OCI-LY1 (cell line): ENCODE measurements at regions not wholly inside any gene's neighbourhood (a gene's known extent, or its start where the extent isn't known, plus 50 kb on each side); places are given as distances from the start of the nearest gene placed in this dataset.

Experiments used
- H2AFZ ChIP-seq: fragments of 200-600 bp; sonication (generic), shearing (Covaris generic); 2 replicates; pipeline ENCODE4 v1.6.0; 2014; ENCODE audit warnings: antibody characterized with exemption, mild to moderate bottlenecking, low read length
- H3F3A ChIP-seq: fragments of 200-600 bp; sonication (generic), shearing (Covaris generic); 2 replicates; pipeline ENCODE4 v1.6.0; 2014; ENCODE audit warnings: mild to moderate bottlenecking, antibody characterized with exemption, low read length, moderate library complexity; ENCODE audit not compliant: insufficient read depth
- H3K27ac ChIP-seq: fragments of 200-600 bp; sonication (generic); 2 replicates; pipeline ENCODE4 v1.5.1; 2014; ENCODE audit warnings: low read length, mixed run types, mild to moderate bottlenecking, low read depth; ENCODE audit not compliant: poor library complexity, severe bottlenecking
- H3K27me3 ChIP-seq: fragments of 200-600 bp; sonication (generic); 2 replicates; pipeline ENCODE4 v1.6.0; 2014; ENCODE audit warnings: antibody characterized with exemption, mild to moderate bottlenecking, low read length, moderate library complexity; ENCODE audit not compliant: insufficient read depth
- H3K36me3 ChIP-seq: fragments of 200-600 bp; sonication (generic); 2 replicates; pipeline ENCODE4 v1.6.1; 2014; ENCODE audit warnings: mild to moderate bottlenecking, antibody characterized with exemption, low read length, moderate library complexity, mixed read lengths; ENCODE audit not compliant: insufficient read depth
- H3K4me1 ChIP-seq: fragments of 200-600 bp; sonication (generic); 2 replicates; pipeline ENCODE4 v1.5.1; 2014; ENCODE audit warnings: mild to moderate bottlenecking, low read length, moderate library complexity; ENCODE audit not compliant: insufficient read depth, severe bottlenecking
- H3K4me2 ChIP-seq: fragments of 200-600 bp; sonication (generic), shearing (Covaris generic); 2 replicates; pipeline ENCODE4 v1.6.1; 2014; ENCODE audit warnings: low read length
- H3K4me3 ChIP-seq: fragments of 200-600 bp; sonication (generic); 2 replicates; pipeline ENCODE4 v1.5.1; 2014; ENCODE audit warnings: low read length, low read depth, mild to moderate bottlenecking, mixed read lengths; ENCODE audit not compliant: poor library complexity, severe bottlenecking
- H3K79me2 ChIP-seq: fragments of 200-600 bp; shearing (Covaris generic); 2 replicates; pipeline ENCODE4 v1.6.1; 2016; ENCODE audit warnings: mixed run types, low read length, mixed read lengths; ENCODE audit not compliant: insufficient read depth
- H3K9ac ChIP-seq: fragments of 200-600 bp; sonication (generic), shearing (Covaris generic); 2 replicates; pipeline ENCODE4 v1.6.1; 2014; ENCODE audit warnings: mild to moderate bottlenecking, low read length, mixed read lengths
- H3K9me2 ChIP-seq: fragments of 200-600 bp; sonication (generic), shearing (Covaris generic); 2 replicates; pipeline ENCODE4 v1.6.1; 2014; ENCODE audit warnings: low read depth, mild to moderate bottlenecking, low read length, mixed read lengths
- H3K9me3 ChIP-seq: fragments of 200-600 bp; shearing (Covaris generic); 2 replicates; pipeline ENCODE4 v1.6.1; 2014; ENCODE audit warnings: low read length, mixed read lengths
- H4K20me1 ChIP-seq: fragments of 200-600 bp; sonication (generic), shearing (Covaris generic); 2 replicates; pipeline ENCODE4 v1.6.0; 2016; ENCODE audit warnings: mild to moderate bottlenecking, low read length; ENCODE audit not compliant: insufficient read depth
- CTCF ChIP-seq: fragments of 200-600 bp; sonication (generic), shearing (Covaris generic); IDR thresholded peaks from 2 replicates; pipeline ENCODE4 v1.5.1; 2017; ENCODE audit warnings: mild to moderate bottlenecking, antibody characterized with exemption, low read length, moderate library complexity, mixed read lengths
- EZH2 ChIP-seq: fragments of 200-600 bp; sonication (generic), shearing (Covaris generic); IDR thresholded peaks from 2 replicates; pipeline ENCODE4 v1.8.0; 2017; ENCODE audit warnings: borderline replicate concordance, mixed run types, mild to moderate bottlenecking, antibody characterized with exemption, low read length, moderate library complexity, mixed read lengths

DNA sequence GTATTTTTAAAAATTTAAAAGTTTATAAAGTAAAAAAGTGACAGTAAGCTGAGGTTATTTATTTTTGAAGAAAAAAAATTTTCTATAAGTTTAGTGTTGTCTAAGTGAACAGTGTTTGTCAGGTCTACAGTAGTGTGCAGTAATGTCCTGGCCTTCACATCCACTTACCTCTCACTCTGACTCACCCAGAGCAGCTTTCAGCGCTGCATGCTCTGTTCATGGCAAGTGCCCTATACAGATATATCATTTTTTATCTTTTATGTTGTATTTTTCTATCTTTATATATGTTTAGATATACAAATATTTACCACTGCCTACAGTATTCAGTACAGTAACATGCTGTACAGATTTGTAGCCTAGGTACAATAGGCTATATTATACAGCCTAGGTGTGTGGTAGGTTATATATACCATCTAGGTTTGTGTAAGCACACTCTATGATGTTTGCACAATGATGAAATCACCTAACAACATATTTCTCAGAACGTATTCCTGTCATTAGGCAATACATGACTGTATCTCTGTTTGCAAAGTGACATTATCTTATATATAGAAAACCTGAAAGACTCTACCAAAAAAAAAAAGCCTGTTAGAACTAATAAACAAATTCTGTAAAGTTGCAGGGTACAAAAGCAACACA is 75.9 kb upstream of the TMC3 start:
- H3K4me1 ChIP-seq: no peaks in the 10 kb centered on the region
- H3K9me2 ChIP-seq: no peaks in the 10 kb centered on the region
- H4K20me1 ChIP-seq: no peaks in the 10 kb centered on the region
- no peaks in the 10 kb centered on the region for H3F3A ChIP-seq
- no peak overlapping the region for H3K27ac ChIP-seq
- H2AFZ ChIP-seq: no peak overlapping the region
- TF ChIP-seq CTCF (no peak), EZH2 (no peak)
- no peak overlapping the region for H3K4me3 ChIP-seq
- no peak overlapping the region for H3K4me2 ChIP-seq
- no peaks in the 10 kb centered on the region for H3K79me2 ChIP-seq
- no peaks in the 10 kb centered on the region for H3K27me3 ChIP-seq
- H3K36me3 ChIP-seq: no peaks in the 10 kb centered on the region
- H3K9ac ChIP-seq: no peak overlapping the region
- H3K9me3 ChIP-seq: 0 out of 2 replicates have a peak, but pooled peaks cover 2% of the 10 kb centered on the region

- no peaks in the 10 kb centered on the region for H3K4me1 ChIP-seq
- no peak overlapping the region for H3K9ac ChIP-seq
- no peaks in the 10 kb centered on the region for H3K9me3 ChIP-seq
- H3K27ac ChIP-seq: no peak overlapping the region
- H3K27me3 ChIP-seq: no peaks in the 10 kb centered on the region
- H3F3A ChIP-seq: no peaks in the 10 kb centered on the region
- H3K79me2 ChIP-seq: no peaks in the 10 kb centered on the region
- H3K9me2 ChIP-seq: no peaks in the 10 kb centered on the region
- no peak overlapping the region for H3K4me2 ChIP-seq
- no peaks in the 10 kb centered on the region for H4K20me1 ChIP-seq
- no peaks in the 10 kb centered on the region for H3K36me3 ChIP-seq
- TF ChIP-seq CTCF (no peak), EZH2 (no peak)
- no peak overlapping the region for H3K4me3 ChIP-seq
- no peak overlapping the region for H2AFZ ChIP-seq
Observed at GRCh38 chr15:81443040-81443820, 69.2 kb upstream of the TMC3 start.

DNA sequence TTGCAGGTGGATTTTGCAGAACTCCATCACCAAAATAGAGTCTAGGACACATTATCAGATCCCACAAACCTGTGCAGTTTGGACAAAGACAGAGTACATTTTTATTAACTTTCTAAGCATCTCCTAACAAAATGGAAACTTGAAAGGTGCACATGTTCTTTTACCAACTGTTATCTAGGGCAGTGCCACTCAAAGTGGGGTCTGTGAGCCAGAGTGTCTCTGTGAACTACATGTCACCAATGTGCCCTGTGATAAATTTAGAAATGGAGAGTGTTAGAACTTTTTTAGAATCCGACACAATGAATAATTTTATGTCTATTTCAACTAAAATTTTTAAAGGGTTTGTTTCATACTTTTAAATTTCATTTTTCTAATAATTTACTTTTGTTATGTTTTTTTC is 68.4 kb upstream of the TMC3 start:
- no peaks in the 10 kb centered on the region for H3F3A ChIP-seq
- no peak overlapping the region for H3K4me3 ChIP-seq
- H3K9me3 ChIP-seq: no peaks in the 10 kb centered on the region
- H3K36me3 ChIP-seq: no peaks in the 10 kb centered on the region
- H2AFZ ChIP-seq: no peak overlapping the region
- H3K9me2 ChIP-seq: no peaks in the 10 kb centered on the region
- TF ChIP-seq EZH2 (no peak), CTCF (no peak)
- H3K4me1 ChIP-seq: no peaks in the 10 kb centered on the region
- no peak overlapping the region for H3K4me2 ChIP-seq
- H3K79me2 ChIP-seq: no peaks in the 10 kb centered on the region
- H4K20me1 ChIP-seq: no peaks in the 10 kb centered on the region
- no peak overlapping the region for H3K9ac ChIP-seq
- H3K27ac ChIP-seq: no peak overlapping the region
- no peaks in the 10 kb centered on the region for H3K27me3 ChIP-seq
